K562 (cell line): ENCODE measurements at regions not wholly inside any gene's neighbourhood (a gene's known extent, or its start where the extent isn't known, plus 50 kb on each side); places are given as distances from the start of the nearest gene placed in this dataset.

ENCODE experiments used
- KAT8 ChIP-seq: fragments of 450-650 bp; IDR thresholded peaks from 2 replicates; pipeline ENCODE4 v1.6.1; 2016; ENCODE audit warnings: low read depth, mild to moderate bottlenecking
- MBD2 ChIP-seq: sonication (generic); IDR thresholded peaks from 2 replicates; pipeline ENCODE4 v1.6.1; 2016; ENCODE audit warnings: low read depth, borderline replicate concordance
- RAD21 ChIP-seq, 2 experiments: fragments of 250-450 bp in 1 of 2; fragments of 450-650 bp in 1 of 2; sonication (Bioruptor Pico) in 1 of 2; formaldehyde crosslinking in 1 of 2; IDR thresholded peaks in 1 of 2; conservative IDR thresholded peaks in 1 of 2; 2 replicates each; pipeline versions ENCODE4 v1.4.0 to v1.8.0; 2020 to 2022; ENCODE audit warnings: mild to moderate bottlenecking in 2 of 2, moderate library complexity in 1 of 2
- RNF2 ChIP-seq: sonication (generic); IDR thresholded peaks from 2 replicates; pipeline ENCODE4 v1.6.1; 2016
- SNRNP70 ChIP-seq: fragments of 200-400 bp; formaldehyde crosslinking; optimal IDR thresholded peaks from 2 replicates; pipeline ENCODE3; 2017; ENCODE audit warnings: low read depth, low read length
- SP2 ChIP-seq: IDR thresholded peaks from 2 replicates; pipeline ENCODE4 v1.6.1; 2011; ENCODE audit warnings: mild to moderate bottlenecking, low read depth, low read length, moderate library complexity; ENCODE audit not compliant: poor library complexity, severe bottlenecking; ENCODE audit errors: extremely low read depth
- TCF7 ChIP-seq: sonication (generic); IDR thresholded peaks from 2 replicates; pipeline ENCODE4 v1.6.1; 2016; ENCODE audit warnings: antibody characterized with exemption, borderline replicate concordance
- ZNF197 ChIP-seq: fragments of 200-800 bp; sonication (Bioruptor generic); IDR thresholded peaks from 2 replicates; pipeline ENCODE4 v1.6.1; 2016; ENCODE audit warnings: low read depth, missing genetic modification characterization, missing compliant biosample characterization
- ZNF316 ChIP-seq: fragments of 450-650 bp; IDR thresholded peaks from 2 replicates; pipeline ENCODE4 v1.6.1; 2016
- ZNF830 ChIP-seq: fragments of 250-450 bp; sonication (Bioruptor Pico); IDR thresholded peaks from 2 replicates; pipeline ENCODE4 v1.5.0; 2021; ENCODE audit warnings: mild to moderate bottlenecking
- TF ChIP-seq, protein P1 (sequence below): IDR thresholded peaks from 3 replicates; pipeline ENCODE4 v1.6.1; 2011; ENCODE audit warnings: borderline replicate concordance, mild to moderate bottlenecking; ENCODE audit not compliant: insufficient read length, insufficient read depth
- TF ChIP-seq, protein P2 (sequence below): fragments of 250-450 bp; sonication (Bioruptor Pico); IDR thresholded peaks from 2 replicates; pipeline ENCODE4 v1.8.0; 2021; ENCODE audit warnings: mild to moderate bottlenecking, moderate library complexity
- TF ChIP-seq, protein P3 (sequence below), 3 experiments: IDR thresholded peaks in 2 of 3; conservative IDR thresholded peaks in 1 of 3; 2 replicates each; pipeline ENCODE4 v1.5.1; 2011 to 2012; ENCODE audit warnings: low read length in 3 of 3, mild to moderate bottlenecking in 3 of 3, control low read depth in 2 of 3, improper control_type of control experiment in 1 of 3, inconsistent platforms in 1 of 3, low read depth in 1 of 3, mixed read lengths in 1 of 3, moderate library complexity in 1 of 3; ENCODE audit not compliant: insufficient read depth in 2 of 3
- TF ChIP-seq, protein P4 (sequence below): fragments of 450-650 bp; IDR thresholded peaks from 2 replicates; pipeline ENCODE4 v1.6.1; 2017; ENCODE audit warnings: antibody characterized with exemption

DNA sequence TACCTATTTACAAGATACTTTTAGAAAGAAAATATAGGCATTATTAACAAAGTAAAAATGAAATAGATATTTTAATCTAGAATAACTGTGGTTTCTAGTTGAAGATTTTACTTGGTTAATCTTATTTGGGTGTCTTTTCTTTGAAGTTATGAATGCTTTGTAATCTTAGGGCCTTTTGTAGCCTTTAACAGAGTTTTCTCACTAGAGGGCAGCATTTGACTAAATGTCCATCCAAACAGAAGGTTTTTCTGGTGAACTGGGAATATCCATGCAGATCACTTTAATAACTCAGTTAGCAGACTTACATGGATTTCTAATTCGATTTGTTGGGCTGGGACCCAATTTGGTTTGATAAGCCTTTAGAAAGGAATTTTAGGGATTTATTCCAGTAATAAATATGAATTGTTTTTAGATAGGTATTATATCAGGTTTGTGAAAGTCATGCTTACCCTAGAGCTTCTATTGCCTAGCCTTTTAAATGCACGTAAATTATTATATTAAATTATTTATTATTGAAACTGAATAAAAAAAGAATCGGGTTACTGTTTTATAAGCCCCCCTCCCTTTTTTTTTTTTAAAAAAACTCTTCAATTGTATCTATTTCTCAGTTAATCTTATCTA, 119.7 kb downstream of the ZNF326 start (continued):
- peak; percentile 73 to 88 for TF ChIP-seq RAD21 (CRISPR knock-in tag; conservative IDR thresholded peaks at IDR 0.05 in 1 of 2, IDR thresholded peaks at IDR 0.05 in 1 of 2)
- TF ChIP-seq MBD2, result no peak
- TF ChIP-seq KAT8, result no peak
- no peak for TF ChIP-seq RNF2
- TF ChIP-seq, protein P1, sequence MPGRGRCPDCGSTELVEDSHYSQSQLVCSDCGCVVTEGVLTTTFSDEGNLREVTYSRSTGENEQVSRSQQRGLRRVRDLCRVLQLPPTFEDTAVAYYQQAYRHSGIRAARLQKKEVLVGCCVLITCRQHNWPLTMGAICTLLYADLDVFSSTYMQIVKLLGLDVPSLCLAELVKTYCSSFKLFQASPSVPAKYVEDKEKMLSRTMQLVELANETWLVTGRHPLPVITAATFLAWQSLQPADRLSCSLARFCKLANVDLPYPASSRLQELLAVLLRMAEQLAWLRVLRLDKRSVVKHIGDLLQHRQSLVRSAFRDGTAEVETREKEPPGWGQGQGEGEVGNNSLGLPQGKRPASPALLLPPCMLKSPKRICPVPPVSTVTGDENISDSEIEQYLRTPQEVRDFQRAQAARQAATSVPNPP, result no peak
- no peak for TF ChIP-seq ZNF830
- TF ChIP-seq SNRNP70, result no peak
- TF ChIP-seq TCF7, result no peak
- TF ChIP-seq, protein P2, sequence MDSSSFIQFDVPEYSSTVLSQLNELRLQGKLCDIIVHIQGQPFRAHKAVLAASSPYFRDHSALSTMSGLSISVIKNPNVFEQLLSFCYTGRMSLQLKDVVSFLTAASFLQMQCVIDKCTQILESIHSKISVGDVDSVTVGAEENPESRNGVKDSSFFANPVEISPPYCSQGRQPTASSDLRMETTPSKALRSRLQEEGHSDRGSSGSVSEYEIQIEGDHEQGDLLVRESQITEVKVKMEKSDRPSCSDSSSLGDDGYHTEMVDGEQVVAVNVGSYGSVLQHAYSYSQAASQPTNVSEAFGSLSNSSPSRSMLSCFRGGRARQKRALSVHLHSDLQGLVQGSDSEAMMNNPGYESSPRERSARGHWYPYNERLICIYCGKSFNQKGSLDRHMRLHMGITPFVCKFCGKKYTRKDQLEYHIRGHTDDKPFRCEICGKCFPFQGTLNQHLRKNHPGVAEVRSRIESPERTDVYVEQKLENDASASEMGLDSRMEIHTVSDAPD (CRISPR knock-in tag), result no peak
- no peak for TF ChIP-seq SP2
- no peak for TF ChIP-seq ZNF316
- TF ChIP-seq, protein P3, sequence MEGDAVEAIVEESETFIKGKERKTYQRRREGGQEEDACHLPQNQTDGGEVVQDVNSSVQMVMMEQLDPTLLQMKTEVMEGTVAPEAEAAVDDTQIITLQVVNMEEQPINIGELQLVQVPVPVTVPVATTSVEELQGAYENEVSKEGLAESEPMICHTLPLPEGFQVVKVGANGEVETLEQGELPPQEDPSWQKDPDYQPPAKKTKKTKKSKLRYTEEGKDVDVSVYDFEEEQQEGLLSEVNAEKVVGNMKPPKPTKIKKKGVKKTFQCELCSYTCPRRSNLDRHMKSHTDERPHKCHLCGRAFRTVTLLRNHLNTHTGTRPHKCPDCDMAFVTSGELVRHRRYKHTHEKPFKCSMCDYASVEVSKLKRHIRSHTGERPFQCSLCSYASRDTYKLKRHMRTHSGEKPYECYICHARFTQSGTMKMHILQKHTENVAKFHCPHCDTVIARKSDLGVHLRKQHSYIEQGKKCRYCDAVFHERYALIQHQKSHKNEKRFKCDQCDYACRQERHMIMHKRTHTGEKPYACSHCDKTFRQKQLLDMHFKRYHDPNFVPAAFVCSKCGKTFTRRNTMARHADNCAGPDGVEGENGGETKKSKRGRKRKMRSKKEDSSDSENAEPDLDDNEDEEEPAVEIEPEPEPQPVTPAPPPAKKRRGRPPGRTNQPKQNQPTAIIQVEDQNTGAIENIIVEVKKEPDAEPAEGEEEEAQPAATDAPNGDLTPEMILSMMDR (IDR thresholded peaks at IDR 0.05 in 2 of 3, conservative IDR thresholded peaks at IDR 0.05 in 1 of 3; ENCODE audit: insufficient read depth in 2 of 3, low read depth in 1 of 3, low read length in 3 of 3), result peak; percentile 51 to 76 (median 55); a peak in 5 of 6 replicates
- TF ChIP-seq, protein P4, sequence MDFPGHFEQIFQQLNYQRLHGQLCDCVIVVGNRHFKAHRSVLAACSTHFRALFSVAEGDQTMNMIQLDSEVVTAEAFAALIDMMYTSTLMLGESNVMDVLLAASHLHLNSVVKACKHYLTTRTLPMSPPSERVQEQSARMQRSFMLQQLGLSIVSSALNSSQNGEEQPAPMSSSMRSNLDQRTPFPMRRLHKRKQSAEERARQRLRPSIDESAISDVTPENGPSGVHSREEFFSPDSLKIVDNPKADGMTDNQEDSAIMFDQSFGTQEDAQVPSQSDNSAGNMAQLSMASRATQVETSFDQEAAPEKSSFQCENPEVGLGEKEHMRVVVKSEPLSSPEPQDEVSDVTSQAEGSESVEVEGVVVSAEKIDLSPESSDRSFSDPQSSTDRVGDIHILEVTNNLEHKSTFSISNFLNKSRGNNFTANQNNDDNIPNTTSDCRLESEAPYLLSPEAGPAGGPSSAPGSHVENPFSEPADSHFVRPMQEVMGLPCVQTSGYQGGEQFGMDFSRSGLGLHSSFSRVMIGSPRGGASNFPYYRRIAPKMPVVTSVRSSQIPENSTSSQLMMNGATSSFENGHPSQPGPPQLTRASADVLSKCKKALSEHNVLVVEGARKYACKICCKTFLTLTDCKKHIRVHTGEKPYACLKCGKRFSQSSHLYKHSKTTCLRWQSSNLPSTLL, result no peak
- TF ChIP-seq ZNF197 (CRISPR knock-in tag), result no peak
